HT1080 (cell line): ENCODE measurements at regions not wholly inside any gene's neighbourhood (a gene's known extent, or its start where the extent isn't known, plus 50 kb on each side); places are given as distances from the start of the nearest gene placed in this dataset.

Experiments
- DNase-seq: peaks from one replicate; pipeline ENCODE4 v3.0.0-alpha.2; 2015; ENCODE audit warnings: low read depth

GRCh38 chr4:20302336-20302735 lies 50.6 kb downstream of the SLIT2 start:
- peak; percentile 20 for DNase-seq

- peak; percentile 27 for DNase-seq
These were observed 54.3 kb downstream of the SLIT2 start for GRCh38 chr4:20305976-20306375.

- DNase-seq: no peak
These were observed 60.2 kb downstream of the SLIT2 start for GRCh38 chr4:20311856-20312255.

- DNase-seq: no peak
These were observed 61.7 kb downstream of the SLIT2 start for GRCh38 chr4:20313237-20314030.

- no peak for DNase-seq
These were observed 65.8 kb downstream of the SLIT2 start for GRCh38 chr4:20317424-20317985.

GRCh38 chr4:20318001-20318908 lies 66.5 kb downstream of the SLIT2 start:
- peak; percentile 6 for DNase-seq

GRCh38 chr4:20318909-20319277 lies 67.2 kb downstream of the SLIT2 start:
- no peak for DNase-seq

GRCh38 chr4:20319825-20320612 lies 68.3 kb downstream of the SLIT2 start:
- DNase-seq: no peak

GRCh38 chr4:20323991-20324390 lies 72.3 kb downstream of the SLIT2 start:
- DNase-seq: no peak

- DNase-seq: no peak
These were observed 74.8 kb downstream of the SLIT2 start for GRCh38 chr4:20326460-20326859.

- DNase-seq: no peak
These were observed 75.3 kb downstream of the SLIT2 start for GRCh38 chr4:20326977-20327376.

- DNase-seq: no peak
These were observed 76.1 kb downstream of the SLIT2 start for GRCh38 chr4:20327808-20328207.

- DNase-seq: no peak
These were observed 79.9 kb downstream of the SLIT2 start for GRCh38 chr4:20331642-20332041.

- DNase-seq: no peak
These were observed 81.5 kb downstream of the SLIT2 start for GRCh38 chr4:20333141-20333715.

GRCh38 chr4:20337261-20337664 lies 85.6 kb downstream of the SLIT2 start:
- peak; percentile 59 for DNase-seq

- DNase-seq: no peak
These were observed 87.1 kb downstream of the SLIT2 start for GRCh38 chr4:20338841-20339240.

- no peak for DNase-seq
These were observed 89.5 kb downstream of the SLIT2 start for GRCh38 chr4:20341134-20341738.

- no peak for DNase-seq
These were observed 95.8 kb downstream of the SLIT2 start for GRCh38 chr4:20347531-20347930.

GRCh38 chr4:20348411-20348810 lies 96.7 kb downstream of the SLIT2 start:
- no peak for DNase-seq

- no peak for DNase-seq
These were observed 99.9 kb downstream of the SLIT2 start for GRCh38 chr4:20351360-20352162.
